Chondrocyte (in vitro differentiated cells): ENCODE measurements at regions not wholly inside any gene's neighbourhood (a gene's known extent, or its start where the extent isn't known, plus 50 kb on each side); places are given as distances from the start of the nearest gene placed in this dataset.

ENCODE experiments used
- DNase-seq: peaks from one replicate; pipeline ENCODE4 v3.0.0; 2021; ENCODE audit warnings: mixed read lengths, low spot score
- H3K27ac Mint-ChIP-seq: one replicate; pipeline ENCODE4 v1.8.0; 2021; ENCODE audit warnings: mild to moderate bottlenecking, moderate library complexity, mixed read lengths; ENCODE audit not compliant: unreplicated experiment
- H3K27me3 Mint-ChIP-seq: 2 replicates; pipeline ENCODE4 v1.8.0; 2021; ENCODE audit warnings: low read depth, mixed read lengths
- H3K36me3 Mint-ChIP-seq: 2 replicates; pipeline ENCODE4 v1.8.0; 2021; ENCODE audit warnings: low read depth, mixed read lengths
- H3K4me1 Mint-ChIP-seq: 2 replicates; pipeline ENCODE4 v1.8.0; 2021; ENCODE audit warnings: low read depth, mild to moderate bottlenecking, mixed read lengths
- H3K4me3 Mint-ChIP-seq: one replicate; pipeline ENCODE4 v1.8.0; 2021; ENCODE audit warnings: mild to moderate bottlenecking, moderate library complexity, mixed read lengths; ENCODE audit not compliant: unreplicated experiment
- H3K9me3 Mint-ChIP-seq: 2 replicates; pipeline ENCODE4 v1.8.0; 2021; ENCODE audit warnings: low read depth, mixed read lengths
- TF ChIP-seq, protein P1 (sequence below): fragments of 200-600 bp; sonication (generic); IDR thresholded peaks from 2 replicates; pipeline ENCODE4 v1.5.0; 2021; ENCODE audit warnings: antibody characterized with exemption, mild to moderate bottlenecking, moderate library complexity

DNA sequence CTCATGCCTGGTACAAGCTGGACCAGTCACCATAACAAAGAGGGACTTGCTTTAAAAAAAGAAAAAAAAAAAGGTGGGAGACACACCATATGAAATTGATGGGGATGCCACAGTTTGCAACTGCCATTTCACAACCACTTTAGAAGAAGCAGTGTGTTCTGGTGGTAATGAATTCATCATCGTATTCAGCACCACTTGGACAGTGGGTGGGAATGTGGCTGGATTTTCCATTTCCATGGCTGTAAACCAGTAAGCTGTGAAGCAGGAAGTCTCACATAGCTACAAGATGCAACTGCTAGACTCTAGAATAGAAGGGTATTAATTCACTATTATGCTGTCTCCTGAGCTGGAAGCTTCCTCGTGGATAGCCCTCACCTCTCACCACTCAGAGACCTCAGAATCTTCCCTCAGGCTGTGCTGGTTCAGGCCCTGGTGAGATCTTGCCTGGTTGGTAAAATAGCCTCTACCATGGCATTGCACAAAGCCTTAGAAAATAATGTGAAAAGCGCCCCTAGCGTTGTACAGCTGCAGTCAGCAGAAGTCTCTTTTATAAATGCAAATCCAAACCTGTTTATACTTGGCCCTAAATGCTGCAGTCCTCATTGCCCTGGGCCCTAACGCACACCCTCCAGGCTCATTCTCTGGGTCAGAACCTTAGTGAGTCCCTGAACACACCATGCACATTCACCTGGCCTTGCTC lies 150.7 kb downstream of the KCTD15 start:
- Mint-ChIP-seq H3K4me1 (peaks cover 3% of the 10 kb centered on the region), H3K27ac (no peak overlapping the region), H3K27me3 (no peaks in the 10 kb centered on the region), H3K4me3 (no peak overlapping the region), H3K36me3 (no peaks in the 10 kb centered on the region), H3K9me3 (peaks cover 2% of the 10 kb centered on the region)
- TF ChIP-seq, protein P1, sequence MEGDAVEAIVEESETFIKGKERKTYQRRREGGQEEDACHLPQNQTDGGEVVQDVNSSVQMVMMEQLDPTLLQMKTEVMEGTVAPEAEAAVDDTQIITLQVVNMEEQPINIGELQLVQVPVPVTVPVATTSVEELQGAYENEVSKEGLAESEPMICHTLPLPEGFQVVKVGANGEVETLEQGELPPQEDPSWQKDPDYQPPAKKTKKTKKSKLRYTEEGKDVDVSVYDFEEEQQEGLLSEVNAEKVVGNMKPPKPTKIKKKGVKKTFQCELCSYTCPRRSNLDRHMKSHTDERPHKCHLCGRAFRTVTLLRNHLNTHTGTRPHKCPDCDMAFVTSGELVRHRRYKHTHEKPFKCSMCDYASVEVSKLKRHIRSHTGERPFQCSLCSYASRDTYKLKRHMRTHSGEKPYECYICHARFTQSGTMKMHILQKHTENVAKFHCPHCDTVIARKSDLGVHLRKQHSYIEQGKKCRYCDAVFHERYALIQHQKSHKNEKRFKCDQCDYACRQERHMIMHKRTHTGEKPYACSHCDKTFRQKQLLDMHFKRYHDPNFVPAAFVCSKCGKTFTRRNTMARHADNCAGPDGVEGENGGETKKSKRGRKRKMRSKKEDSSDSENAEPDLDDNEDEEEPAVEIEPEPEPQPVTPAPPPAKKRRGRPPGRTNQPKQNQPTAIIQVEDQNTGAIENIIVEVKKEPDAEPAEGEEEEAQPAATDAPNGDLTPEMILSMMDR, result no peak
- no peak for DNase-seq

DNA sequence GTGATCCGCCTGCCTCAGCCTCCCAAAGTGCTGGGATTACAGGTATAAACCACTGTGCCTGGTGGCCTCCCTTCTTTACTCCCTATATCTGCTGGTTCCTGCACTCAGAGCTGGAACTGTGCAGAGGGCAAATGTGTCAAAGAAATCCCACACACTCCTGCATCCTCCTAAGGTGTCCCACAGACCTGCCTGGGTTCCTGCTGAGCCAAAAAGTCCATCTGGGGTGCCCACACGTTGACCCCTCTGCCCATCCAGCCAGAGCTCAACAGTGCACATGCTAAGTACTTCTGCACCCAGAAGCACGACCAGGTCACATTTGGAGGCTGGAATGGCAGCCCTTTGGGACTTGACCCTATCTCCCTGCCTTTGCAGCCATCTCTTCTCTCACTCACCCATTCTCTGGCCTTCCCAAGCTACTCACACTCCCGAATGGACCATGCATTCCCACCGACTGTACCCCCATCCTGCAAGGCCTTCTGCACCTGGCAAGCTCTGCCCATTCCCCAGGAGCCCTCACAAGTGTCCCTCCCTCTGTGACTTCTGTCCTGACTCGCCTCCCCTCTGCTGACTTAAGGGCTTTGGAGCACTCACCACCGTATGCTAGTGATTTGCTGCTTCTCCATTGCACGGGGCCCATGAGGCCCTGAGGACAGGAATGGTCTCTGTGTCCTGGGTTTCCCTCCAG lies 152.1 kb downstream of the KCTD15 start:
- Mint-ChIP-seq H3K36me3 (no peaks in the 10 kb centered on the region), H3K4me1 (peaks cover 3% of the 10 kb centered on the region), H3K9me3 (peaks cover 2% of the 10 kb centered on the region), H3K27me3 (peaks cover 2% of the 10 kb centered on the region), H3K27ac (no peak overlapping the region), H3K4me3 (no peak overlapping the region)
- DNase-seq, result no peak
- TF ChIP-seq, protein P1, result no peak

DNA sequence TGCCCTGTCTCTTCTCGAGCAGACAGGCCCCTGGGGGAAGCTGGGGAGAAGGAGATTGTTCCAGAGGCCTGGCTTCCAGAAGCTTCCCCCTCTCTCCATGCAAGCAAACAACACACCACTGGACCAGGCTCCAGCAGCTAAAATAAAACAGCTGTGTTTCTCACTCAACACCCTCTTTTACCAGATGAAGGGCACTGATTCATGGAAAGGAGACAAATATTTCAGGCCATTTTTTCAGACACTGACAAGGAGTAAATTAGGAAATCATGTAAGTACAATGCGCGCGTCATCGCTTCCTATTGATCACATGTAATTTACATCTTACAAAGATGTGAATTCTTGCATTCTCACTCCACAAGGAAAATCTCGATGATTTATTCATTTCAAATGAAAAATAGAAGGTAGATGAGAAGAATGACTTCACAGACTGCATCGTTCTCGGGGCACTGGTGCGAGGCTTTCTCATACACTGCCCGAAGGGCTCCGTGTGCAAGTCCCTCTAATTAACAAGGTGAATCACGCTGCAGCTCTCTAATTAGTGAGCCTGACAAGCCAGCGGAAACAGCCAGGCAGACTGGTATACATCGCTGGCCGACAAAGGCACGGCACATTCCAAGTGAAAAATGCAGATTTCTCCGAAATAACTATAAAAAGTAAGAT lies 153.6 kb downstream of the KCTD15 start:
- Mint-ChIP-seq H3K9me3 (peaks cover 2% of the 10 kb centered on the region), H3K4me3 (no peak overlapping the region), H3K36me3 (no peaks in the 10 kb centered on the region), H3K4me1 (peaks cover 3% of the 10 kb centered on the region), H3K27ac (no peak overlapping the region), H3K27me3 (peaks cover 5% of the 10 kb centered on the region)
- DNase-seq, result no peak
- TF ChIP-seq, protein P1, result no peak

DNA sequence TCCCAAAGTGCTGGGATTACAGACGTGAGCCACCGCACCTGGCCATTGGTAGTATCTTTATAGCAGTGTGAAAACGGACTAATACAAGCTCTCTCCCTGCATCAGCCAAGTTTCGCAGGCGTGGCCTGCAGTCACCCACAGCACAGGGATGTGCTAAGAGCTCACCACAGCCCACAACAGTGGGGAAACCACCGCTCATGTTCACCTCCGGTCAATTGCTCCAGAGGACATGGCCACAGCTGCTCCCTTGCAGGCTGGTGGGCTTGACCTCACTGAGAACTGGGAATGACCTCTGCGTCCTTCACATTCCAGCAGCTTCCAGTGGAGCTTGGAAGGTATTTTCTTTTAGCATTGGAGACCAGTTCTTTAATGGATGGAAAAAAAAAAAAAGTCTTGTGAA lies 156.4 kb downstream of the KCTD15 start:
- Mint-ChIP-seq H3K27me3 (peaks cover 5% of the 10 kb centered on the region), H3K9me3 (no peaks in the 10 kb centered on the region), H3K4me1 (no peaks in the 10 kb centered on the region), H3K36me3 (no peaks in the 10 kb centered on the region), H3K27ac (no peak overlapping the region), H3K4me3 (no peak overlapping the region)
- no peak for DNase-seq
- TF ChIP-seq, protein P1, result no peak

DNA sequence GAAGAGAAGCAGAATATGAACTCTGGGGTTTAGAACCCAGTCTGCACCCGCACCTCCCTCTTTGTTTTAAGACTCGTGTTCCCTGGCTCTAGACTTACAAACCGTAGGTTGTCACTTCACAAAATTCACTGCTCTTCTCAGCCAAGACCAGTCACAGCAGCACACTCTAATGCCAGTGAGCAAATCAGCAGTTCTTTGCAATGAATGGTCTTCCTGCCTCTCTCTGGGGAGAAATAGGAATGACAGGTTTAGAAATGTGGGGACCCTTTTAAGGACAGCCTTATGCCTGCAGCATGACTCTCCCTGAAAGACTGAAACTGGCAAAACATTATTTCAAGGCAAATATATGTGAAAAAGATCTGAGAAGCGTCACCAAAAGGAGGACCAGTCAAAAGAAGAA lies 156.9 kb downstream of the KCTD15 start:
- Mint-ChIP-seq H3K27ac (no peak overlapping the region), H3K36me3 (no peaks in the 10 kb centered on the region), H3K27me3 (peaks cover 5% of the 10 kb centered on the region), H3K9me3 (no peaks in the 10 kb centered on the region), H3K4me1 (no peaks in the 10 kb centered on the region), H3K4me3 (no peak overlapping the region)
- no peak for DNase-seq
- TF ChIP-seq, protein P1, result peak; percentile 30
